Thoracic aorta (tissue), 2 donors: ENCODE measurements at regions not wholly inside any gene's neighbourhood (a gene's known extent, or its start where the extent isn't known, plus 50 kb on each side); places are given as distances from the start of the nearest gene placed in this dataset.

Source experiments
- ATAC-seq: fragments of 150-250 bp; one replicate; pipeline ENCODE4 v1.8.0; 2017; ENCODE audit warnings: low read depth; ENCODE audit not compliant: insufficient number of reproducible peaks, low FRiP score
- DNase-seq: peaks from one replicate; pipeline ENCODE4 v3.0.0-alpha.2; 2020; ENCODE audit warnings: low spot score
- H3K27ac ChIP-seq, 2 donors: fragments of 200-600 bp; sonication (generic); 1 replicate in 1 of 2; 2 replicates in 1 of 2; pipeline ENCODE4 v1.5.1; 2016; ENCODE audit warnings: mild to moderate bottlenecking in 2 of 2, moderate library complexity in 2 of 2
- H3K27me3 ChIP-seq: fragments of 200-600 bp; sonication (generic); replicated peaks from 2 replicates; pipeline ENCODE4 v1.6.0; 2016; ENCODE audit warnings: mild to moderate bottlenecking; ENCODE audit not compliant: insufficient read depth
- H3K36me3 ChIP-seq: fragments of 200-600 bp; sonication (generic); one replicate; pipeline ENCODE4 v1.5.1; 2016
- H3K4me1 ChIP-seq, 2 donors: fragments of 200-600 bp; sonication (generic); 1 replicate in 1 of 2; 2 replicates in 1 of 2; pipeline versions ENCODE4 v1.5.1 to v1.6.0; 2016; ENCODE audit warnings: low read depth in 2 of 2, mild to moderate bottlenecking in 1 of 2; ENCODE audit not compliant: control insufficient read depth in 1 of 2
- H3K4me3 ChIP-seq: fragments of 200-600 bp; sonication (generic); 2 replicates; pipeline ENCODE4 v1.5.1; 2016; ENCODE audit warnings: mild to moderate bottlenecking
- H3K9me3 ChIP-seq: fragments of 200-600 bp; sonication (generic); 2 replicates; pipeline ENCODE4 v1.5.1; 2016
- CTCF ChIP-seq: fragments of 200-600 bp; sonication (generic); IDR thresholded peaks from one replicate; pipeline ENCODE4 v1.5.1; 2019; ENCODE audit warnings: antibody characterized with exemption

- DNase-seq (no peak), ATAC-seq (no peak)
- Histone ChIP-seq H3K4me3 (no peak overlapping the region), H3K27me3 (no peaks in the 10 kb centered on the region), H3K27ac (no peak overlapping the region), H3K9me3 (no peaks in the 10 kb centered on the region), H3K36me3 (no peaks in the 10 kb centered on the region), H3K4me1 (no peaks in the 10 kb centered on the region)
- no peak for TF ChIP-seq CTCF
Observed at GRCh38 chr3:68441054-68441453, 491.3 kb downstream of the TAFA4 start.

- Histone ChIP-seq H3K36me3 (no peaks in the 10 kb centered on the region), H3K4me3 (no peak overlapping the region), H3K27me3 (no peaks in the 10 kb centered on the region), H3K4me1 (no peaks in the 10 kb centered on the region), H3K9me3 (no peaks in the 10 kb centered on the region), H3K27ac (no peak overlapping the region)
- TF ChIP-seq CTCF = no peak
- DNase-seq = no peak
- no peak for ATAC-seq
Observed at GRCh38 chr3:68436619-68437401, 495.5 kb downstream of the TAFA4 start.

- H3K27me3 ChIP-seq = no peaks in the 10 kb centered on the region
- H3K4me1 ChIP-seq = no peaks in the 10 kb centered on the region
- H3K9me3 ChIP-seq = no peaks in the 10 kb centered on the region
- DNase-seq (no peak), ATAC-seq (no peak)
- H3K4me3 ChIP-seq = no peak overlapping the region
- no peaks in the 10 kb centered on the region for H3K36me3 ChIP-seq
- no peak overlapping the region for H3K27ac ChIP-seq
- TF ChIP-seq CTCF = no peak
Observed at GRCh38 chr3:68428495-68428894, 503.9 kb downstream of the TAFA4 start.

- no peaks in the 10 kb centered on the region for H3K4me1 ChIP-seq
- no peaks in the 10 kb centered on the region for H3K27me3 ChIP-seq
- no peaks in the 10 kb centered on the region for H3K36me3 ChIP-seq
- no peak overlapping the region for H3K27ac ChIP-seq
- no peak overlapping the region for H3K4me3 ChIP-seq
- DNase-seq = no peak
- no peak for ATAC-seq
- no peaks in the 10 kb centered on the region for H3K9me3 ChIP-seq
- TF ChIP-seq CTCF = no peak
Observed at GRCh38 chr3:68424796-68425460, 507.4 kb downstream of the TAFA4 start.

GRCh38 chr3:68408626-68409025 is 523.7 kb downstream of the TAFA4 start:
- no peak for TF ChIP-seq CTCF
- no peaks in the 10 kb centered on the region for H3K9me3 ChIP-seq
- ATAC-seq (no peak), DNase-seq (no peak)
- H3K36me3 ChIP-seq = no peaks in the 10 kb centered on the region
- no peak overlapping the region for H3K27ac ChIP-seq
- H3K4me3 ChIP-seq = no peak overlapping the region
- no peaks in the 10 kb centered on the region for H3K27me3 ChIP-seq
- H3K4me1 ChIP-seq = no peaks in the 10 kb centered on the region
